T47D (cell line): ENCODE measurements at regions not wholly inside any gene's neighbourhood (a gene's known extent, or its start where the extent isn't known, plus 50 kb on each side); places are given as distances from the start of the nearest gene placed in this dataset.

ENCODE experiments used
- DNase-seq, 2 experiments: peaks; one replicate each; pipeline versions ENCODE4 v3.0.0 to v3.0.0-alpha.2; 2011 to 2012; ENCODE audit warnings: low read depth in 1 of 2, low spot score in 1 of 2
- JUND ChIP-seq: IDR thresholded peaks from 2 replicates; pipeline ENCODE4 v1.6.1; 2012; ENCODE audit warnings: low read depth
- in situ Hi-C: cut with HindIII; loops from 2 replicates; pipeline ENCODE4 v1.10.0; 2016; ENCODE audit warnings: low sequenced_read_pairs, low pct_unique_long_range_greater_than_20kb

GRCh38 chr1:5364591-5364990, 627.6 kb downstream of the NPHP4 start:
- no peak for TF ChIP-seq JUND
- no peak for DNase-seq
- in situ Hi-C loops, result no loop called here

GRCh38 chr1:5354681-5355080, 637.5 kb downstream of the NPHP4 start:
- in situ Hi-C loops, result no loop called here
- TF ChIP-seq JUND, result no peak
- DNase-seq, result no peak

GRCh38 chr1:5351366-5351765, 640.9 kb downstream of the NPHP4 start:
- DNase-seq, result no peak
- no peak for TF ChIP-seq JUND
- in situ Hi-C loops, result no loop called here

GRCh38 chr1:5349526-5349925, 642.7 kb downstream of the NPHP4 start:
- in situ Hi-C loops, result no loop called here
- no peak for DNase-seq
- no peak for TF ChIP-seq JUND

- no peak for DNase-seq
Observed at GRCh38 chr1:5348732-5349465, 643.3 kb downstream of the NPHP4 start.

GRCh38 chr1:5347726-5348125, 644.5 kb downstream of the NPHP4 start:
- in situ Hi-C loops, result no loop called here
- TF ChIP-seq JUND, result no peak
- no peak for DNase-seq

More at GRCh38 chr1:5348732-5349465, 643.3 kb downstream of the NPHP4 start:
- no peak for TF ChIP-seq JUND
- in situ Hi-C loops, result no loop called here

- TF ChIP-seq JUND, result no peak
- DNase-seq, result no peak
- in situ Hi-C loops, result no loop called here
Observed at GRCh38 chr1:5345556-5345955, 646.7 kb downstream of the NPHP4 start.

- in situ Hi-C loops, result no loop called here
- TF ChIP-seq JUND, result no peak
- DNase-seq, result no peak
Observed at GRCh38 chr1:5343256-5344020, 648.8 kb downstream of the NPHP4 start.

- in situ Hi-C loops, result no loop called here
- no peak for DNase-seq
- TF ChIP-seq JUND, result no peak
Observed at GRCh38 chr1:5342830-5343229, 649.4 kb downstream of the NPHP4 start.

GRCh38 chr1:5342172-5342571, 650.1 kb downstream of the NPHP4 start:
- in situ Hi-C loops, result no loop called here

GRCh38 chr1:5341471-5341870, 650.8 kb downstream of the NPHP4 start:
- in situ Hi-C loops, result no loop called here
- no peak for TF ChIP-seq JUND

More at GRCh38 chr1:5342172-5342571, 650.1 kb downstream of the NPHP4 start:
- no peak for TF ChIP-seq JUND
- no peak for DNase-seq

GRCh38 chr1:5340560-5341130, 651.6 kb downstream of the NPHP4 start:
- in situ Hi-C loops, result no loop called here

More at GRCh38 chr1:5341471-5341870, 650.8 kb downstream of the NPHP4 start:
- no peak for DNase-seq

GRCh38 chr1:5338466-5338865, 653.8 kb downstream of the NPHP4 start:
- DNase-seq, result no peak
- no peak for TF ChIP-seq JUND
- in situ Hi-C loops, result no loop called here

More at GRCh38 chr1:5340560-5341130, 651.6 kb downstream of the NPHP4 start:
- no peak for DNase-seq
- no peak for TF ChIP-seq JUND
